Peyer's patch (tissue), 4 donors: ENCODE measurements at regions not wholly inside any gene's neighbourhood (a gene's known extent, or its start where the extent isn't known, plus 50 kb on each side); places are given as distances from the start of the nearest gene placed in this dataset.

ENCODE experiments used
- POLR2A ChIP-seq, 2 donors: fragments of 450-650 bp; IDR thresholded peaks; one replicate each; pipeline ENCODE4 v1.5.1; 2017; ENCODE audit warnings: antibody characterized with exemption in 2 of 2, mild to moderate bottlenecking in 2 of 2, moderate library complexity in 2 of 2
- TF ChIP-seq, protein P1 (sequence below), 6 experiments: fragments of 450-650 bp in 4 of 6; fragments of 200-600 bp in 2 of 6; sonication (generic) in 1 of 6; IDR thresholded peaks; one replicate each; pipeline ENCODE4 v1.5.1; 2017 to 2019; ENCODE audit warnings: antibody characterized with exemption in 6 of 6, mild to moderate bottlenecking in 3 of 6, moderate library complexity in 1 of 6

DNA sequence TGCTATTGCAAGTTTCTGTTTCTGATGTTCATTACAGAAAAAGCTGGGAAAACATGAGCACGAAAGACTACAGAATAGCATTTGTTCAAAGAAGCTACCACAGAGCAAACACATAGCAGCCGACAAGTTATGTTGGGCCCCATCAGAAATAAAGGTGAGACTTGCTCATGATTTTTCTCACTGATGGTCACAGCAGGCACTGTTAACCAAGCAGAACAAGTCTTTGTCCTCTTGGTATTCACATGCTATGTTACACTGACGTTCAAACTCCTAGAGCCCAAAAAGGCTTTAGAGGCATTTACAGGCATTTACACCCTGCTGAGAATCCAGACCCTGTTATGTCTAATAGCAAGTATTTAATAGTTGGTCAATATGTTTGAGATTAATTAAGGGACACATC lies 235.0 kb upstream of the HNMT start:
- TF ChIP-seq, protein P1, sequence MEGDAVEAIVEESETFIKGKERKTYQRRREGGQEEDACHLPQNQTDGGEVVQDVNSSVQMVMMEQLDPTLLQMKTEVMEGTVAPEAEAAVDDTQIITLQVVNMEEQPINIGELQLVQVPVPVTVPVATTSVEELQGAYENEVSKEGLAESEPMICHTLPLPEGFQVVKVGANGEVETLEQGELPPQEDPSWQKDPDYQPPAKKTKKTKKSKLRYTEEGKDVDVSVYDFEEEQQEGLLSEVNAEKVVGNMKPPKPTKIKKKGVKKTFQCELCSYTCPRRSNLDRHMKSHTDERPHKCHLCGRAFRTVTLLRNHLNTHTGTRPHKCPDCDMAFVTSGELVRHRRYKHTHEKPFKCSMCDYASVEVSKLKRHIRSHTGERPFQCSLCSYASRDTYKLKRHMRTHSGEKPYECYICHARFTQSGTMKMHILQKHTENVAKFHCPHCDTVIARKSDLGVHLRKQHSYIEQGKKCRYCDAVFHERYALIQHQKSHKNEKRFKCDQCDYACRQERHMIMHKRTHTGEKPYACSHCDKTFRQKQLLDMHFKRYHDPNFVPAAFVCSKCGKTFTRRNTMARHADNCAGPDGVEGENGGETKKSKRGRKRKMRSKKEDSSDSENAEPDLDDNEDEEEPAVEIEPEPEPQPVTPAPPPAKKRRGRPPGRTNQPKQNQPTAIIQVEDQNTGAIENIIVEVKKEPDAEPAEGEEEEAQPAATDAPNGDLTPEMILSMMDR (IDR thresholded peaks at IDR 0.05), result no peak
- no peak for TF ChIP-seq POLR2A (IDR thresholded peaks at IDR 0.05)
